Pons (tissue), 1 donor: ENCODE measurements at regions not wholly inside any gene's neighbourhood (a gene's known extent, or its start where the extent isn't known, plus 50 kb on each side); places are given as distances from the start of the nearest gene placed in this dataset.

Experiments used
- DNase-seq: peaks from one replicate; pipeline ENCODE4 v3.0.0-alpha.2; 2016; ENCODE audit warnings: low spot score

GRCh38 chr22:27476729-27477128 is 324.8 kb downstream of the MN1 start:
- no peak for DNase-seq

GRCh38 chr22:27477171-27477570 is 324.4 kb downstream of the MN1 start:
- DNase-seq, result no peak

- DNase-seq, result peak; percentile 90
Measured at GRCh38 chr22:27480487-27480886, 321.1 kb downstream of the MN1 start.

- no peak for DNase-seq
Measured at GRCh38 chr22:27482402-27482801, 319.2 kb downstream of the MN1 start.

- no peak for DNase-seq
Measured at GRCh38 chr22:27483095-27483785, 318.3 kb downstream of the MN1 start.

- no peak for DNase-seq
Measured at GRCh38 chr22:27485842-27486241, 315.7 kb downstream of the MN1 start.

- no peak for DNase-seq
Measured at GRCh38 chr22:27487600-27488452, 313.7 kb downstream of the MN1 start.

GRCh38 chr22:27488456-27489177 is 312.9 kb downstream of the MN1 start:
- no peak for DNase-seq

GRCh38 chr22:27489178-27489675 is 312.3 kb downstream of the MN1 start:
- DNase-seq, result no peak

GRCh38 chr22:27490080-27490479 is 311.5 kb downstream of the MN1 start:
- DNase-seq, result no peak

GRCh38 chr22:27491888-27492287 is 309.7 kb downstream of the MN1 start:
- no peak for DNase-seq

GRCh38 chr22:27492566-27493201 is 308.9 kb downstream of the MN1 start:
- DNase-seq, result no peak

- no peak for DNase-seq
Measured at GRCh38 chr22:27493796-27494195, 307.8 kb downstream of the MN1 start.

GRCh38 chr22:27494785-27495184 is 306.8 kb downstream of the MN1 start:
- DNase-seq, result no peak

- DNase-seq, result no peak
Measured at GRCh38 chr22:27495325-27495724, 306.2 kb downstream of the MN1 start.

- DNase-seq, result no peak
Measured at GRCh38 chr22:27499121-27499520, 302.4 kb downstream of the MN1 start.

- DNase-seq, result no peak
Measured at GRCh38 chr22:27501191-27501936, 300.2 kb downstream of the MN1 start.

GRCh38 chr22:27502327-27502726 is 299.2 kb downstream of the MN1 start:
- no peak for DNase-seq

- DNase-seq, result no peak
Measured at GRCh38 chr22:27504360-27505253, 296.9 kb downstream of the MN1 start.

- DNase-seq, result no peak
Measured at GRCh38 chr22:27507111-27507611, 294.4 kb downstream of the MN1 start.
